ENCODE measurements at regions not wholly inside any gene's neighbourhood (a gene's known extent, or its start where the extent isn't known, plus 50 kb on each side); places are given as distances from the start of the nearest gene placed in this dataset.

GRCh38 chr3:177515786-177516157 lies 318.5 kb upstream of the TBL1XR1 start:
- TF ChIP-seq TAF1 (IDR thresholded peaks at IDR 0.05; ENCODE audit: borderline replicate concordance, insufficient read depth, low read length): no peak
- no peak for TF ChIP-seq FOXP2 (optimal IDR thresholded peaks at IDR 0.05; ENCODE audit: borderline replicate concordance, extremely low read depth, extremely low read length, insufficient read depth)
- TF ChIP-seq REST (IDR thresholded peaks at IDR 0.05; ENCODE audit: insufficient read depth in 1 of 2, low read depth in 2 of 2, low read length in 2 of 2): no peak
- no peak for TF ChIP-seq SIN3A (IDR thresholded peaks at IDR 0.05; ENCODE audit: borderline replicate concordance, insufficient read depth, low read length)
- TF ChIP-seq POLR2AphosphoS5 (IDR thresholded peaks at IDR 0.05; ENCODE audit: low read depth, low read length): no peak

GRCh38 chr3:177516158-177517011 lies 319.1 kb upstream of the TBL1XR1 start:
- TF ChIP-seq FOXP2 (optimal IDR thresholded peaks at IDR 0.05; ENCODE audit: borderline replicate concordance, extremely low read depth, extremely low read length, insufficient read depth) (peak; percentile 82), POLR2AphosphoS5 (IDR thresholded peaks at IDR 0.05; ENCODE audit: low read depth, low read length) (no peak), TAF1 (IDR thresholded peaks at IDR 0.05; ENCODE audit: borderline replicate concordance, insufficient read depth, low read length) (no peak), REST (IDR thresholded peaks at IDR 0.05; ENCODE audit: insufficient read depth in 1 of 2, low read depth in 2 of 2, low read length in 2 of 2) (peak in 1 of 2 experiments; percentile 39; a peak in 1 of 4 replicates), SIN3A (IDR thresholded peaks at IDR 0.05; ENCODE audit: borderline replicate concordance, insufficient read depth, low read length) (no peak)

- TF ChIP-seq TAF1 (IDR thresholded peaks at IDR 0.05; ENCODE audit: borderline replicate concordance, insufficient read depth, low read length) (no peak), FOXP2 (optimal IDR thresholded peaks at IDR 0.05; ENCODE audit: borderline replicate concordance, extremely low read depth, extremely low read length, insufficient read depth) (no peak), REST (IDR thresholded peaks at IDR 0.05; ENCODE audit: insufficient read depth in 1 of 2, low read depth in 2 of 2, low read length in 2 of 2) (no peak), POLR2AphosphoS5 (IDR thresholded peaks at IDR 0.05; ENCODE audit: low read depth, low read length) (no peak), SIN3A (IDR thresholded peaks at IDR 0.05; ENCODE audit: borderline replicate concordance, insufficient read depth, low read length) (no peak)
Measured at GRCh38 chr3:177517906-177518305, 320.6 kb upstream of the TBL1XR1 start.

GRCh38 chr3:177519588-177519987 lies 322.3 kb upstream of the TBL1XR1 start:
- TF ChIP-seq TAF1 (IDR thresholded peaks at IDR 0.05; ENCODE audit: borderline replicate concordance, insufficient read depth, low read length) (no peak), FOXP2 (optimal IDR thresholded peaks at IDR 0.05; ENCODE audit: borderline replicate concordance, extremely low read depth, extremely low read length, insufficient read depth) (peak; percentile 45), REST (IDR thresholded peaks at IDR 0.05; ENCODE audit: insufficient read depth in 1 of 2, low read depth in 2 of 2, low read length in 2 of 2) (no peak), POLR2AphosphoS5 (IDR thresholded peaks at IDR 0.05; ENCODE audit: low read depth, low read length) (no peak), SIN3A (IDR thresholded peaks at IDR 0.05; ENCODE audit: borderline replicate concordance, insufficient read depth, low read length) (no peak)
